ENCODE measurements at regions not wholly inside any gene's neighbourhood (a gene's known extent, or its start where the extent isn't known, plus 50 kb on each side); places are given as distances from the start of the nearest gene placed in this dataset.
"Not testable (repeated sequence)": the region's sequence is repeated elsewhere in the genome, so short reads cannot be mapped to it uniquely, and the experiment has no call there.

GRCh38 chr2:16204886-16205620 is 264.7 kb downstream of the MYCN start:
- DNase-seq (ENCODE audit: low read depth in 2 of 2) = no peak

DNA sequence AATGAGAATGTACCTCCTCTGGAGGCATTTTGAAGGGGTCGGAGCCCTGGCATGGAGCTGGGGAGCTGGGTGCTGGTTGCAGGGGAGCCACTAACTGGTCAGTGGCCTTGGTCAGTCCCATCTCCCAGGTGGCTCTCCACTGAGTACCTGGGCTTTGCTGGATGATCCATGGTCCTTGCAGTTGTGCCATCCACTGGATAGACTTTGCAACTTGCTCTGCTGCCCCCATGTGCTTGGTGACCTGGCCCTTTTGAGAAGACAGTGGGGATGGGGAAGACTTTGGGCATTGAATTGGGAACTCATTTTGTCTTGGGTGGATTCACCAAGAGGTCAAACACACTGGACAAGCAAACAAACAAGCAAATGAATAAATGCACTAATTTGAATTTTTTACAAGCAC is 263.9 kb downstream of the MYCN start:
- no peak for DNase-seq (ENCODE audit: low read depth in 2 of 2)

- no peak for DNase-seq (ENCODE audit: low read depth in 2 of 2)
Observed at GRCh38 chr2:16203691-16204090, 263.3 kb downstream of the MYCN start.

- DNase-seq (ENCODE audit: low read depth in 2 of 2) = no peak
Observed at GRCh38 chr2:16203069-16203468, 262.7 kb downstream of the MYCN start.

GRCh38 chr2:16202266-16203020 is 262.1 kb downstream of the MYCN start:
- DNase-seq (ENCODE audit: low read depth in 2 of 2) = no peak

DNA sequence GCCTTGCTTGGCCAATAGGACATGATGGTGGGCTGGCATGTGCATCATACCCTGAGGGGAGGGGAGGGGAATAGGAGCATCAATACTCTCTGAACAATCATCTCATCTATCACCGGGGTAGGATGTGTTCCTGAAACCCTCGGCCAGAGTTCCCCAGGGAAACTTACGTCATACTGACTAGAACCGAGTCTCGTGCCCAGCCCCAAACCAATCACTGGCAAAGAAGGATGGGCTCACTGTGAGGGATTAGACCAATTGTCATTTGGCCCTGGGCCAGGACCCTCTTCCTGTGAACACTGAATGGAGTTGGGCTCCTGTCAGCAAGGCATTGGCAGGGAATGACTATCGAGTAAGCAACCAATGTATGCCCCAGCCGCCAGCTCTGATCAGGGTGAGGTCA is 261.5 kb downstream of the MYCN start:
- DNase-seq (ENCODE audit: low read depth in 2 of 2) = no peak

DNA sequence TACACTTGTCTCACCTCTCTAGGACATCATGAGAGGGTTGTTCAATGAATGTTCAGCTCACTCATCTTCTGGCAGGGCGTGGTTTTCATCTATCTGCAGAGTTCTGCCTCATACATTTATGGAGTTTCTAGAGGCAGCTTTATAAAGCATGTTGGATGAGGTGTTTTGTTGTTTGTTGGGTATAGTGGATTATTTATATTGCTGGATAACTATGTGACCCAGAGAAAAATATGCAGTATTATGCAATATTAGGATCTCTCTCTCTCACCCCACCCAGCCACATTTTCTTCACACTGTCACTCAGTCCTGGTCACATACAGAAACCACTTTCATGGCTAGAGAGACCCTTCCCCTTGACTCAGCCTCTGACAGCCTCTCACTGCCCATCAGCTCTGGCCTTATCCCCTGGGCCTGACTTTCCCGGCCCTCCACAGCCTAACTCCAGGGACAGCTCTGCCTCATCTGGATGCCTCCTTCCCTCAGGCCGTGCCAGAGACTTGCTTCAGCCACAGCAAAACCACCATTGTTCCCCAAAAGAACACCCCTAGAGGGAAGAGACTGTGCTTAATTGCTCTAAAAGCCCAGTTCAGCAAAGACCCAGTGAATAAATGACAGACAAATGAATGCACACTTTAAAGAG is 260.3 kb downstream of the MYCN start:
- DNase-seq (ENCODE audit: low read depth in 2 of 2) = no peak

DNA sequence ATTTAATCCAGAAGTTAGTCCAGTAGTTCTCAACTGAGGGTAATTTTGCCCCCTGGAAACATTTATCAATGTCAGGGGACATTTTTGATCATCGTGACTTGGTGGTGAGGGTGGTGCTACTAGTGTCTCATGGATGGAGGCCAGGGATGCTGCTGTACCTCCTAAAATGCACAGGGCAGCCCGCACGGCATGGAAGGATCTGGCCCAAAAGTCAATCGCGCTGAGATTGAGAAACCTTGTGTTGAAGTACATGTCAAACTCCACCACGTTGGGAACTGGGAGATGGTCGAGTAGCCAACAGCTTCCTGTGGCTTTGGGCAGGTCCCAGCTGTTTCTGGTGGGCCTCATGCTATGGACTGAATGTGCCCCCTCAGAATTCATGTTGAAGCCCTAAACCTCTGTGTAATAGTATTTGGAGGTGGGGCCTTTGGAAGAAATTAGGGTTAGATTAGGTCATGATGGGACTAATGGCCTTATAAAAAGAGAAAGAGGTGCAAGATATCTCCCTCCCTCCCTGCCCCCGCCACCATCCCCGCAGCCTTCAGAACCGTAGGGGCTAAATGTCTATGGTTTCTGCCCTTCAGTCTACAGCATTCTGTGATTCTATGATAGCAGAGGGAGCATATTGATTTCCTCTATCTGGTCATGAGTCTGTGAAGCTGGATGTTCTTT is 259.7 kb downstream of the MYCN start:
- no peak for DNase-seq (ENCODE audit: low read depth in 2 of 2)

GRCh38 chr2:16199241-16199640 is 258.9 kb downstream of the MYCN start:
- not testable (repeated sequence) for DNase-seq (ENCODE audit: low read depth in 2 of 2)

GRCh38 chr2:16198166-16198912 is 258.0 kb downstream of the MYCN start:
- DNase-seq (ENCODE audit: low read depth in 2 of 2) = no peak

GRCh38 chr2:16197504-16198147 is 257.3 kb downstream of the MYCN start:
- no peak for DNase-seq (ENCODE audit: low read depth in 2 of 2)

DNA sequence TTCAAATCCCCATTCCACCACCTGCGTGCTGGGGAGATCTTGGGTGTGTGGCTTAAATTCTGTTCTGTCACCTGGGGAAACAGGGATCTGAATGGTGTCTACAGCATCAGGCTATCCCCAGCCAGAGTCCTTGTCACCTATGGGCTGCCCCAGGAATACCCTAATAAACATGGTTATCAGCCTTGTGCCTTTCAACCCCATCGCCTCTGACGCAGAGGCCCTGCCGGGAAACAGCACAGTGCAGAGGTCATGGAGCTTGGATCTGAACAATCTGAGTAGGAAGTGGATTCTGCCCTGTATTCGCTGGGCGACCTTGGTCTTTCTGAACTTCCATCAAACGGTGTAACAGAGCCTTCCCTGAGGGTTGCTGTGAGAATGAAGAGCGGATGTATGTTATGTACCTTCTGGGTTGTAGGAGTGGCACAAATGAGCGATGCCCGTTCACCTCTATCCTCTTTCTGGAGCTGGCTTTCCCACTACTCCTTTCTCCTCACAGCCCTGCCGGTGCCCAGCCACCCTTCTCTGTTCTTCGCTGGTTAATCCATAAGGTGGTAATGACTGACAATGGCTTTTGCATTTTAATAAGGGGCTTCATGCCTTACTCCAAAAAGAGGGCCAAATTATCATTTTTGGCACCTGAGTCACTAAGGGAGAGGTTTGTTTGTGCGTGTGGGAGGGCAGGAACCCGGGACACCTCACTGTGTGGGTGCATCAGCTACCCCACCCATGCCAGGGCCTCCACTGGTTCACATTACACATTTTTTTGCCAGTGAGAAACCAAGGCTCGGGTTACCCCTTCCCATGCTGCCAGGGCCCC is 256.5 kb downstream of the MYCN start:
- no peak for DNase-seq (ENCODE audit: low read depth in 2 of 2)

- no peak for DNase-seq (ENCODE audit: low read depth in 2 of 2)
Observed at GRCh38 chr2:16195681-16196070, 255.3 kb downstream of the MYCN start.

GRCh38 chr2:16194931-16195680 is 254.8 kb downstream of the MYCN start:
- DNase-seq (ENCODE audit: low read depth in 2 of 2) = no peak

GRCh38 chr2:16194530-16194929 is 254.2 kb downstream of the MYCN start:
- no peak for DNase-seq (ENCODE audit: low read depth in 2 of 2)

- DNase-seq (ENCODE audit: low read depth in 2 of 2) = no peak
Observed at GRCh38 chr2:16194096-16194390, 253.7 kb downstream of the MYCN start.

- DNase-seq (ENCODE audit: low read depth in 2 of 2) = no peak
Observed at GRCh38 chr2:16192416-16193216, 252.3 kb downstream of the MYCN start.

- DNase-seq (ENCODE audit: low read depth in 2 of 2) = no peak
Observed at GRCh38 chr2:16191431-16192200, 251.3 kb downstream of the MYCN start.

Measured in stimulated activated CD4-positive, alpha-beta T cell treated with anti-CD3 and anti-CD28 coated beads, Interleukin-1b, Interleukin-23, amount 100 ng/mL, for 1 hour (primary cell).